ENCODE measurements at regions not wholly inside any gene's neighbourhood (a gene's known extent, or its start where the extent isn't known, plus 50 kb on each side); places are given as distances from the start of the nearest gene placed in this dataset.
A peak's percentile ranks its signal among the peaks of the same experiment; 100 is the strongest.

GRCh38 chr4:123830930-123831329, 434.3 kb downstream of the SPRY1 start:
- no peak for TF ChIP-seq CTCF (IDR thresholded peaks at IDR 0.05; ENCODE audit: low read depth, low read length)
- DNase-seq (ENCODE audit: low read depth in 2 of 2) = peak in 1 of 2 donors; percentile 19
- H3K4me3 ChIP-seq (replicated peaks in 1 of 2; ENCODE audit: low read depth in 2 of 2, low read length in 2 of 2) = no peak overlapping the region

- peak; percentile 100 for DNase-seq (ENCODE audit: low read depth in 2 of 2)
- no peak overlapping the region for H3K4me3 ChIP-seq (replicated peaks in 1 of 2; ENCODE audit: low read depth in 2 of 2, low read length in 2 of 2)
These were observed 435.8 kb downstream of the SPRY1 start for GRCh38 chr4:123832173-123833026.

GRCh38 chr4:123833171-123833643, 436.6 kb downstream of the SPRY1 start:
- no peak overlapping the region for H3K4me3 ChIP-seq (replicated peaks in 1 of 2; ENCODE audit: low read depth in 2 of 2, low read length in 2 of 2)
- TF ChIP-seq CTCF (IDR thresholded peaks at IDR 0.05; ENCODE audit: low read depth, low read length) = no peak
- no peak for DNase-seq (ENCODE audit: low read depth in 2 of 2)

More at GRCh38 chr4:123832173-123833026, 435.8 kb downstream of the SPRY1 start:
- TF ChIP-seq CTCF (IDR thresholded peaks at IDR 0.05; ENCODE audit: low read depth, low read length) = no peak

- no peak for DNase-seq (ENCODE audit: low read depth in 2 of 2)
- H3K4me3 ChIP-seq (replicated peaks in 1 of 2; ENCODE audit: low read depth in 2 of 2, low read length in 2 of 2) = no peak overlapping the region
- TF ChIP-seq CTCF (IDR thresholded peaks at IDR 0.05; ENCODE audit: low read depth, low read length) = no peak
These were observed 439.4 kb downstream of the SPRY1 start for GRCh38 chr4:123835831-123836590.

GRCh38 chr4:123836851-123837595, 440.4 kb downstream of the SPRY1 start:
- H3K4me3 ChIP-seq (replicated peaks in 1 of 2; ENCODE audit: low read depth in 2 of 2, low read length in 2 of 2) = no peak overlapping the region
- TF ChIP-seq CTCF (IDR thresholded peaks at IDR 0.05; ENCODE audit: low read depth, low read length) = no peak
- peak in 1 of 2 donors; percentile 63 for DNase-seq (ENCODE audit: low read depth in 2 of 2)

GRCh38 chr4:123838474-123838873, 441.9 kb downstream of the SPRY1 start:
- H3K4me3 ChIP-seq (replicated peaks in 1 of 2; ENCODE audit: low read depth in 2 of 2, low read length in 2 of 2) = no peak overlapping the region
- DNase-seq (ENCODE audit: low read depth in 2 of 2) = no peak
- no peak for TF ChIP-seq CTCF (IDR thresholded peaks at IDR 0.05; ENCODE audit: low read depth, low read length)
